SK-N-SH treated with all-trans-retinoic acid at 6 μM for 48 hours (cell line): ENCODE measurements at regions not wholly inside any gene's neighbourhood (a gene's known extent, or its start where the extent isn't known, plus 50 kb on each side); places are given as distances from the start of the nearest gene placed in this dataset.

Experiments used
- ATAC-seq: fragments of 200-7000 bp; cut with Tn5 transposase; 3 replicates; pipeline ENCODE4 v1.9.1; 2020; ENCODE audit warnings: mild to moderate bottlenecking, moderate library complexity
- ARNTL ChIP-seq: fragments of 450-650 bp; formaldehyde crosslinking; IDR thresholded peaks from 2 replicates; pipeline ENCODE4 v1.5.0; 2020; ENCODE audit warnings: low read depth, mild to moderate bottlenecking, moderate library complexity, borderline replicate concordance
- CSDC2 ChIP-seq: fragments of 250-450 bp; sonication (Bioruptor Pico); IDR thresholded peaks from 2 replicates; pipeline ENCODE4 v1.5.0; 2020; ENCODE audit warnings: mild to moderate bottlenecking, moderate library complexity
- CSRNP3 ChIP-seq: fragments of 250-450 bp; sonication (Bioruptor Pico); IDR thresholded peaks from 2 replicates; pipeline ENCODE4 v1.5.1; 2021; ENCODE audit warnings: mild to moderate bottlenecking, moderate library complexity
- ESRRG ChIP-seq: fragments of 250-450 bp; sonication (Bioruptor Pico); IDR thresholded peaks from 2 replicates; pipeline ENCODE4 v1.6.1; 2021; ENCODE audit warnings: mild to moderate bottlenecking
- GLIS3 ChIP-seq: fragments of 250-450 bp; sonication (Bioruptor Pico); IDR thresholded peaks from 2 replicates; pipeline ENCODE4 v1.5.0; 2020; ENCODE audit warnings: mild to moderate bottlenecking, moderate library complexity
- ISL1 ChIP-seq: fragments of 250-450 bp; sonication (Bioruptor Pico); IDR thresholded peaks from 2 replicates; pipeline ENCODE4 v2.1.2; 2022; ENCODE audit warnings: mild to moderate bottlenecking, moderate library complexity
- PATZ1 ChIP-seq: fragments of 250-450 bp; sonication (Bioruptor Pico); IDR thresholded peaks from 2 replicates; pipeline ENCODE4 v1.8.0; 2020; ENCODE audit warnings: mild to moderate bottlenecking, moderate library complexity, borderline replicate concordance
- PPARA ChIP-seq: fragments of 250-450 bp; sonication (Bioruptor Pico); IDR thresholded peaks from 2 replicates; pipeline ENCODE4 v1.5.0; 2020; ENCODE audit warnings: mild to moderate bottlenecking, borderline replicate concordance
- RARB ChIP-seq: fragments of 250-450 bp; sonication (Bioruptor Pico); IDR thresholded peaks from 2 replicates; pipeline ENCODE4 v1.8.0; 2021; ENCODE audit warnings: mild to moderate bottlenecking, moderate library complexity
- ZFP3 ChIP-seq: fragments of 250-450 bp; sonication (Bioruptor Pico); IDR thresholded peaks from 2 replicates; pipeline ENCODE4 v1.5.0; 2020; ENCODE audit warnings: mild to moderate bottlenecking, moderate library complexity
- ZFP30 ChIP-seq: fragments of 450-650 bp; formaldehyde crosslinking; IDR thresholded peaks from 2 replicates; pipeline ENCODE4 v1.5.0; 2022; ENCODE audit warnings: mild to moderate bottlenecking, moderate library complexity
- ZNF565 ChIP-seq: fragments of 450-650 bp; formaldehyde crosslinking; conservative IDR thresholded peaks from 2 replicates; pipeline ENCODE4 v1.5.0; 2020; ENCODE audit warnings: low read depth, mild to moderate bottlenecking, moderate library complexity
- TF ChIP-seq, protein P1 (sequence below): fragments of 250-450 bp; sonication (Bioruptor Pico); IDR thresholded peaks from 2 replicates; pipeline ENCODE4 v1.5.0; 2020; ENCODE audit warnings: mild to moderate bottlenecking, moderate library complexity

DNA sequence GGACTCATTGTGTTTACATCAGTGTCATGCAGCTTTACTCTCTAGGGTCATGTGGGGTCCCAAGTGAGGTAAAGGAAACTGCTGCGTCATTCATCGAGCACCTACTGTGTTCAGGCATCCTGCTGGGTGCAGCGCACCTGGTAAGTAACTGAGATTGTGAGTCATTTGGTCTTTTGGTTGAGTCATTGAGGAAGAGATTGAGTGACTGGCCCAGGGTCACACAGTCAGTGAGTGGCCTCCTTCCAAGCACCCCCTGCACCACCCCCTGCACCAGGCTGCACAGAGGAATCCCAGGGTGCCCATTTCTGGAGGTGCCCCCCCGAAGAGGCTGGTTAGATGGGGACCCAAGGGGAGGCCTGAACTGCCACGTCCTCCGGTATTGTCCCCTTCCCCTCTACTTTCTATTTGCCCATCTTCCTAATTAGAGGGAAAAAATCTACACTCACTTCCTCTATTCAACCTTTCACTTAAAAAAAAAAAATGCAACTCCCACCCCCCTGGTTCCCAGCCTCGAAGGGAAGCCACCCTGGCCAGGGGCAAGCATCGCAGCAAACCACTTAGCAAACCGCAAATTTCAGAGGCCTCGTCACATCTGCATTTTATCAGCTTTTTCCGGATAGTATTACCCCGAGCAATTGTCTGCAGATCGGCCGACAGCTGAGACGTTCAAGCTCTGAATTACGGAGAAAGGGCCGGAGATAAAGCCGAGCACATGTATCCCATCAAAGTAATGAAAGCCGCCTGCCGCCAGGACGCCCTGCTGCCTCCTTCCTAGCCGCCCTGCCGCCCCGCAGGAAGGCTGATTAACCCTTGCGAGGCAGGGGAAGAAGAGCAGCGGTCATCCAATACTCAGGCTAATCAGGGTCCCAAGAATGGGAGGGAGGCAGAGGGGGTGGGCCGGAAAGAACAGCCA is 96.3 kb upstream of the MSX1 start (continued):
- TF ChIP-seq, protein P1, sequence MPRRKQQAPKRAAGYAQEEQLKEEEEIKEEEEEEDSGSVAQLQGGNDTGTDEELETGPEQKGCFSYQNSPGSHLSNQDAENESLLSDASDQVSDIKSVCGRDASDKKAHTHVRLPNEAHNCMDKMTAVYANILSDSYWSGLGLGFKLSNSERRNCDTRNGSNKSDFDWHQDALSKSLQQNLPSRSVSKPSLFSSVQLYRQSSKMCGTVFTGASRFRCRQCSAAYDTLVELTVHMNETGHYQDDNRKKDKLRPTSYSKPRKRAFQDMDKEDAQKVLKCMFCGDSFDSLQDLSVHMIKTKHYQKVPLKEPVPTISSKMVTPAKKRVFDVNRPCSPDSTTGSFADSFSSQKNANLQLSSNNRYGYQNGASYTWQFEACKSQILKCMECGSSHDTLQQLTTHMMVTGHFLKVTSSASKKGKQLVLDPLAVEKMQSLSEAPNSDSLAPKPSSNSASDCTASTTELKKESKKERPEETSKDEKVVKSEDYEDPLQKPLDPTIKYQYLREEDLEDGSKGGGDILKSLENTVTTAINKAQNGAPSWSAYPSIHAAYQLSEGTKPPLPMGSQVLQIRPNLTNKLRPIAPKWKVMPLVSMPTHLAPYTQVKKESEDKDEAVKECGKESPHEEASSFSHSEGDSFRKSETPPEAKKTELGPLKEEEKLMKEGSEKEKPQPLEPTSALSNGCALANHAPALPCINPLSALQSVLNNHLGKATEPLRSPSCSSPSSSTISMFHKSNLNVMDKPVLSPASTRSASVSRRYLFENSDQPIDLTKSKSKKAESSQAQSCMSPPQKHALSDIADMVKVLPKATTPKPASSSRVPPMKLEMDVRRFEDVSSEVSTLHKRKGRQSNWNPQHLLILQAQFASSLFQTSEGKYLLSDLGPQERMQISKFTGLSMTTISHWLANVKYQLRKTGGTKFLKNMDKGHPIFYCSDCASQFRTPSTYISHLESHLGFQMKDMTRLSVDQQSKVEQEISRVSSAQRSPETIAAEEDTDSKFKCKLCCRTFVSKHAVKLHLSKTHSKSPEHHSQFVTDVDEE, result peak; percentile 92

DNA sequence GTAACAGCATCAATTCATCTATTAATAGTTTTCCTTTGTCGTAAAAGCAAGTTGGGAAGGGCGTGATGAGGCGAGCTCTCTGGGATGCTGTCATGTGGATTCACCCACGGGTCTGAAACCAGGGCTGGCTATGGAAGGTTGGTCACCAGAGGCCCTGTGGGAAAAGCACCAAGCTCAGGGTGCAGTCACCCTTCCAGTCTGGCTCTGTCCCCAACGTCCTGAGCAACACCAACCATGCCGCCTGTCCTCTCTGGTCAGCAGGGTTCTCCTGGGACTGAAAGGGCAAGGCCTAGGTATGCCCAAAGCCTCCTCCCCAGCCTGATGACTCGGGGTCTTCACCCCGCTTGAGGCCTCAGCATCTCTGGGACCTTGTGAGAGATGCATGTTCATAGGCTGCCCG is 97.2 kb upstream of the MSX1 start:
- TF ChIP-seq ISL1 (CRISPR knock-in tag) (no peak), RARB (CRISPR knock-in tag) (no peak), ESRRG (CRISPR knock-in tag) (no peak), ZFP30 (CRISPR knock-in tag) (no peak)
- no peak for ATAC-seq

- ATAC-seq, result no peak
These were observed 98.1 kb upstream of the MSX1 start for GRCh38 chr4:4761128-4761982.

More at GRCh38 chr4:4761128-4761982, 98.1 kb upstream of the MSX1 start:
- TF ChIP-seq ARNTL (CRISPR knock-in tag) (no peak), PATZ1 (CRISPR knock-in tag) (no peak), CSRNP3 (CRISPR knock-in tag) (no peak), CSDC2 (CRISPR knock-in tag) (no peak), ZNF565 (CRISPR knock-in tag) (no peak), PPARA (CRISPR knock-in tag) (no peak), ZFP30 (CRISPR knock-in tag) (no peak), ISL1 (CRISPR knock-in tag) (no peak), GLIS3 (no peak), ZFP3 (CRISPR knock-in tag) (no peak)
- TF ChIP-seq, protein P1, result no peak
- TF ChIP-seq, all 23 proteins: peak for 0
